A549 (cell line): ENCODE measurements at regions not wholly inside any gene's neighbourhood (a gene's known extent, or its start where the extent isn't known, plus 50 kb on each side); places are given as distances from the start of the nearest gene placed in this dataset.

Experiments
- BHLHE40 ChIP-seq: IDR thresholded peaks from 2 replicates; pipeline ENCODE4 v1.6.1; 2012; ENCODE audit warnings: low read depth, low read length, inconsistent platforms
- MYC ChIP-seq: IDR thresholded peaks from 2 replicates; pipeline ENCODE4 v1.6.1; 2012; ENCODE audit warnings: mild to moderate bottlenecking, inconsistent platforms, low read length, improper control_type of control experiment, borderline replicate concordance
- POLR2A ChIP-seq: IDR thresholded peaks from 2 replicates; pipeline ENCODE4 v1.6.1; 2012; ENCODE audit warnings: mild to moderate bottlenecking, low read length
- SREBF2 ChIP-seq: fragments of 450-650 bp; IDR thresholded peaks from 2 replicates; pipeline ENCODE4 v1.6.1; 2014; ENCODE audit warnings: mild to moderate bottlenecking, moderate library complexity
- TF ChIP-seq, protein P1 (sequence below): fragments of >200 bp; sonication (Bioruptor Twin); formaldehyde crosslinking; IDR thresholded peaks from 3 replicates; pipeline ENCODE4 v1.5.1; 2016
- TF ChIP-seq, protein P2 (sequence below): IDR thresholded peaks from 2 replicates; pipeline ENCODE4 v1.6.1; 2012

DNA sequence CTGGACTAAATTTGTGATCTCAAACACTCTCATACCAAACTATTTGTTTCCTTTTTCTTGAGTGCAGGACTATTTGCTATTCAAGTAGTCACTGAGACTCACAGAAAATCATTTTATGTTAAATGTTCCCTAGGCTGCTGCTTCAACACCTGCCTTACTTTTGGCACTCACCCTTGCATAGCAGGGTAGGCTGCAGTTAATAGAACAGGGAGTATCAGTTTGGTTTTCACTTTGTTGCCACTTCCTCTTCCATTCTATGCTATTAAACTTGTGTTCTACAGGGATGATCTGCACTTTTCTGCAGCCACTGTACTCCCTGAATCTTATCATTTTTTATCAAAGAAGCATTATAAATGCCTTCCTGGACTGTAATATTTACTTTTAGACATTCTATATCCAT lies 148.7 kb upstream of the PRMT6 start:
- TF ChIP-seq, protein P1, sequence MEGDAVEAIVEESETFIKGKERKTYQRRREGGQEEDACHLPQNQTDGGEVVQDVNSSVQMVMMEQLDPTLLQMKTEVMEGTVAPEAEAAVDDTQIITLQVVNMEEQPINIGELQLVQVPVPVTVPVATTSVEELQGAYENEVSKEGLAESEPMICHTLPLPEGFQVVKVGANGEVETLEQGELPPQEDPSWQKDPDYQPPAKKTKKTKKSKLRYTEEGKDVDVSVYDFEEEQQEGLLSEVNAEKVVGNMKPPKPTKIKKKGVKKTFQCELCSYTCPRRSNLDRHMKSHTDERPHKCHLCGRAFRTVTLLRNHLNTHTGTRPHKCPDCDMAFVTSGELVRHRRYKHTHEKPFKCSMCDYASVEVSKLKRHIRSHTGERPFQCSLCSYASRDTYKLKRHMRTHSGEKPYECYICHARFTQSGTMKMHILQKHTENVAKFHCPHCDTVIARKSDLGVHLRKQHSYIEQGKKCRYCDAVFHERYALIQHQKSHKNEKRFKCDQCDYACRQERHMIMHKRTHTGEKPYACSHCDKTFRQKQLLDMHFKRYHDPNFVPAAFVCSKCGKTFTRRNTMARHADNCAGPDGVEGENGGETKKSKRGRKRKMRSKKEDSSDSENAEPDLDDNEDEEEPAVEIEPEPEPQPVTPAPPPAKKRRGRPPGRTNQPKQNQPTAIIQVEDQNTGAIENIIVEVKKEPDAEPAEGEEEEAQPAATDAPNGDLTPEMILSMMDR, result no peak
- no peak for TF ChIP-seq BHLHE40
- no peak for TF ChIP-seq SREBF2
- no peak for TF ChIP-seq MYC
- TF ChIP-seq, protein P2, sequence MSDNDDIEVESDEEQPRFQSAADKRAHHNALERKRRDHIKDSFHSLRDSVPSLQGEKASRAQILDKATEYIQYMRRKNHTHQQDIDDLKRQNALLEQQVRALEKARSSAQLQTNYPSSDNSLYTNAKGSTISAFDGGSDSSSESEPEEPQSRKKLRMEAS, result no peak
- no peak for TF ChIP-seq POLR2A
